HG02588 (cell line): ENCODE measurements at regions not wholly inside any gene's neighbourhood (a gene's known extent, or its start where the extent isn't known, plus 50 kb on each side); places are given as distances from the start of the nearest gene placed in this dataset.

Experiments used
- ATAC-seq: cut with Tn5 transposase; IDR thresholded peaks from one replicate; pipeline ENCODE4 v1.9.1; 2021; ENCODE audit warnings: mild to moderate bottlenecking, moderate library complexity; ENCODE audit not compliant: unreplicated experiment

DNA sequence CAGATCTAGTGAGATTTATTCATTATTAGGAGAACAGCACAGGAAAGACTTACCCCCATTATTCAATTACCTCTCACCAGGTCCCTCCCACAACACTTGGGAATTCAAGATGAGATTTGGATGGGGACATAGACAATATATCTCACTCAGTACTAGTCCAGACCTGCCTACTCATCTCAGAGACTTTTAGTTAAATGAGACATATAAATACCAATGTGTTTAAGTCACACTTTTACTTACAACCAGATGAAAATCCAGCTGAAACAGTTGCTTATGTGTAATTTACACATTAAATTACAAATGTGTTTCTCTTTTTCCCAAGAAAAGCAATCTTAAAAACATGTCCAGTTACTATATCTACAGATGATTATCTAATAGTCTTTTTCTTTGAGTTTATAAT lies 1145.6 kb downstream of the KCNT2 start:
- no peak for ATAC-seq

DNA sequence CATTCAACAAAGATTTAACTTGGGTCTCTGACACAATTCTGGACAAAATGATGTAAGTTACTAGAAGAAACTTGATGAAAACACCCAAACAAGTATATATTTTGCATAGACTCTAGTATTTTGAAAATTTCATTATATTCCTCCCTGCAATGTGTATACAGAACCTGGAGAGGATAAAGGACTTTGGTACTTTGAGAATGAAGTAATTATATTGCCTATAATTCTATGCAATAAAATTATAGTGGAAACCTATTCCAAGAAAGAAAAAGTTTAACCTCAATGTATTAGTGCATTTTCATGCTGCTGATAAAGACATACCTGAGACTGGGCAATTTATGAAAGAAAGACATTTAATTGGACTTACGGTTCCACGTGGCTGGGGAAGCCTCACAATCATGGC lies 1146.1 kb downstream of the KCNT2 start:
- ATAC-seq = no peak

DNA sequence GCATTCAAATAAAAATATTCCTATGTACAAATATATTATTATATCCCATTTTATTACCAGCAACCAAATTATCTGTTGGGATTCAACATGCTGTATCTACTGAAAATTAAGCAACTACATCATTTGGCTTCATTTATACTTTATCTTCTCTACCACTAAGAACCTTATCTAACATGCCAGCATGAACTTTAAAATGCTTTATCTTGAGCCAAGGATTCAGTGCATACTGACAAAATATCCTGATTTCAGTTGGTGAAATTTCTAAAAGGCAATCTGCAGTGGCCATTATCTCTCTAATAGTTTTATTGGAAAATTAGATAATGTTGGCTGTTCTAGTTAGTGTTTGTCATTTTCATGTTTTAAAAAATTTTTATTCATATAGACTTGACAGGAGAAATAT lies 1149.9 kb downstream of the KCNT2 start:
- ATAC-seq = no peak

DNA sequence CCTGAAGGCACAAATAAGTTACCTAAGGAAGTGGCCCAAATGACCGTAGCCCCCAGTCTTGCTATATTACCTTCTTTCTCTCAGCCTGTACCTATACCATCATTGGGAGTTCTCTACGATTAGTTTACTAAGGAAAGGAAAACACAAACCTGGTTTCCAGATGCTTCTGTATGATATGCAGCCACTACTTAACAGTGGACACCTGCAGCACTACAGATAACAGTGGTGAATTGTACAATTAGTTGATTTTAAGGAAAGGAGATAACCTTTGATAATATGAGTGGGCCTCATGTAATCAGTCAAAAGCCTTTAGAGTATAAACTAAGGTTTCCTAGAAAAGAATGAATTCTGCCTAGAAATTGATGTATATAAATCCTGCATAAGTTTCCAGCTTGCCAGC lies 1157.4 kb downstream of the KCNT2 start:
- no peak for ATAC-seq

DNA sequence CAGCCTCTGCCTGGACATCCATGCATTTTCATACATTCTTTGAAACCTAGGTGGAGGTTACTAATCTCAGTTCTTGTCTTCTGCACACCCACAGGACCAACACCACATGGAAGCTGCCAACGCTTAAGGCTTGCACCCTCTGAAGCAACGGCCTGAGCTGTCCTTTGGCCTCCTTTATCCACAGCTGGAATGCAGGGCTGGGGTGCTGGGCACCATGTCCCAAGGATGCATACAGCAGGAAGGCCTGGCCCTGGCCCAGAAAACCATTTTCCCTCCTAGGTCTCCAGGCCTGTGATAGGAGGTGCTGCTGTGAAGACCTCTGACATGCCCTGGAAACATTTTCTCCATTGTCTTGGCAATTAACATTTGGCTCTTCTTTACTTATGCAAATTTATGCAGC lies 1168.6 kb downstream of the KCNT2 start:
- no peak for ATAC-seq

DNA sequence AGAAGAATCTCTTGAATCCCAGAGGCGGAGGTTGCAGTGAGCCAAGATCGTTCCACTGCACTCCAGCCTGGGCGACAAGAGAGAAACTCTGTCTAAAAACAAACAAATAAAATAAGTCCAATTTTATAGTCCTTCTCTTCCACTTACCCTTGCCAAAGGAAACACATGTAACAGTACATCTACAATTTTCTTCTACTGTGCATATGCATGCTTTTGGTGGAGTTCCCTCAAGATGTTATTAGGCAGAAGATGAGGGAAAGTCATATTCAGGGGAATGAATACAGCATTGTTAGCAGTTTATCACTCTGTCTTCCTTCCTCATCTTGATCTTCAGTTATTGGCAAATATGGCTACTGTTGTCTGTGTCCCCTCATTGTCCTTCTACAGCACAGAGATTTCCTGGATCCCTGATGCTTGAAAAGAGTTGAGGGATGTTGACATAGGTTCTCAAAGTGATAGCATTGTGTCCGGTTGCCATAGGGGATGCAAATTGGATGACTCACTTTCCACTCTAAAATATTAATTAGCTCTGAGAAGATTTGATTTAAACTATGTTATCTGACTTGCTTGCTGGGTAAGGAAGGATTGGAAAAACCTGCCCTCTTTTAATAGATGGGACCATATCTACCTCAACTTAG lies 1173.6 kb downstream of the KCNT2 start:
- ATAC-seq = no peak

DNA sequence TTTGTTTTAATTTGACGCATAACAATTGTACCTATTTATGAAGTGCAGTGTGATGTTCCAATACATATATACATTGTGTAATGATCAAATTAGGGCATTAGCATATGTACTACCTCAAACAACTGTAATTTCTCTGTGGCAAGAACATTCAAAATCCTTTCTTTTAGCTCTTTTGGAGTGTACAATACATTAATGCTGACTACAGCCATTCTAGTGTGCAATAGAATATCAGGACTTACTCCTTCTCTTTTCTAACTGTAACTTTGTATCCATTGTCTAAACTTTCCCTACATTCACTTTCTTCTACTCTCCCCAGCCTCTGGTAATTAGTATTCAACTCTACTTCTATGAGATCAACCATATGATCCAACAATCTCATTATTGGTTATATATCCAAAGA lies 1177.4 kb downstream of the KCNT2 start:
- ATAC-seq = no peak

DNA sequence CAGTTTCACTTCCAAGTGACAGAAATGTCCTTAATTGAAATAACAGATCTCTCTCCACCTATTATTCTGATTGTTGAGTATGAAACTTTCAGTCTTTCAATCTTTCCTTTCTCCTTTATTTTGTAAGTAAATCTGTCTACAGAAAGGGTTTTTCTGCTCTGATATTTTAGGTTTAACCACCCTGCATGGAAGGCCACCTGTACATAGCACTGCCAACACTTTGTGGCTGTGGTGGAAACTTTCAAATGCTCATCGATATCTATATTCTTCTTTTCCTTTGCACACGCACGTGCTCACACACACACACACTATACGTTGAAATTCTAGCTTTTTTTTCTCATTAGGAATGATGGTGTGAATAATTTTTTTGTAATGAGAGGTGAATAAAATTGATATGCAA lies 1179.3 kb downstream of the KCNT2 start:
- no peak for ATAC-seq

DNA sequence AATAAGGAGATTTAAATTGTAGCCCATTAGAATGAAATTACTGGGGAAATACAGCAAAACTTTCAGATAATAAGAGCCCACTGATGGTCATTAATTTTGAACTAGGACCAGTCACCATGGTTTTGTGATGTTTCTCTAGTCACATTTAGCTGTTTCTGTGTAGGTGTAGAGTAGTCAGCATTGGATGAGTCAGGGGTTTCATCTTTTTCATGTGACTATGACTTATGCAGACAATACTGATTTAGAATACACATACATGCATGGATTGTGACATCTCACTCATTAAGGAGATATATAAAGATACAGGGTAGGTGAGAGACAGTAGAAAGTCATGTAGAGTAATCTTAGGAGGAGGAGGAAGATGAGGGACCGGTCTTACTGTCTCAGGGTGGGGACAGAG lies 1192.7 kb downstream of the KCNT2 start:
- ATAC-seq = no peak

DNA sequence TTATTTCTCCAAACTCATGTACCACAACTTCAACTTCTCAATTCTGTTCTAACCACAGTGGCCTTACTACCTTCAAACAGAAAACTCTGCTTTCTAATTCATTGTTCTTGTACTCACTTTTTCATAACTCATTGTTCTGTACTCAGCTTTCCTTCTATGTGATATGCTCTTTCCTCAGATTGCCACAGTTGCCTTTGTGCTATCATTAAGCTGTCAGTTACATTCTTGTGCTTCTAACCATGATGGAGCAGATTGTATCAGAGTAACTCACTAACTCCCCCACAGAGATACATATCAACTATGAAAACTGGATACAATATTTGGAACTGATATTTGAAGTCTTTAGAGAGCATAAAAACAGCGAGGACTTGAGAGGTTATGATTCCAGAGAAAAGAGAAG lies 1213.7 kb downstream of the KCNT2 start:
- ATAC-seq = no peak

DNA sequence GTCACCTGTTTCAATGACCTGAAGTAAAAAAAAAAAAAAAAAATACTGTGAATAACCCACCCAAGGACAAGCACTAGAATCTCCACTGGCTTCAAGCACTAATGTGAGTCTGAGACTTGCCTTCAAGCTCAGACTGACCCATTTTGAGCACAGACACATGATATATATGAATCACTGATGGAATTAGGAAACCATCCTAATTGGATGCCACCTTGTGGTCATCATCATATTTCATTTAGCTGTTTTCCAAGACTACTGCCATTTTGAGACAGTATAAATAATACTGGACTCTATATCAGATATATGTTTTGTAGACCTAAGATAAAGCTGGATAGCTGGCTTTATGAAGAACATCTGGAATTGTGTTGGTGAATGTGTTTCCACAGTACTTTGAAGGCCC lies 1232.0 kb downstream of the KCNT2 start:
- ATAC-seq = no peak

DNA sequence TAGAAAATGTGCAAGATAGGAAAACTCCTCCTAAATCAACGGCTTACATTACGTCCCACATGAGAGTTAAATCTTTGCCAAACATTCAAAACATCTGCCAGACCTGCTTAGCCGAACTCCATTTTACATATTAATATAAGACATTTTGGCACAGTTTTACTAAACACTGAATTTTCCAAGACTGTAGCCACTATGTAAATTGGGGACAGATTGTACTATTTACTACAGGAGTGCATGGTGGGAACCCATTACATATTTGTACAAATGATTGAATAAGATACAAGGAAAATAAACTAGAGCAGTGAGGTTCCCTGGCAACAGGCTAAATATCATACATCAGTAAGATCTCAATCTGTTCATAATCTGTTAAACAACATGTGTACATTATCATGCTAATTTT lies 1234.4 kb downstream of the KCNT2 start:
- ATAC-seq = no peak

DNA sequence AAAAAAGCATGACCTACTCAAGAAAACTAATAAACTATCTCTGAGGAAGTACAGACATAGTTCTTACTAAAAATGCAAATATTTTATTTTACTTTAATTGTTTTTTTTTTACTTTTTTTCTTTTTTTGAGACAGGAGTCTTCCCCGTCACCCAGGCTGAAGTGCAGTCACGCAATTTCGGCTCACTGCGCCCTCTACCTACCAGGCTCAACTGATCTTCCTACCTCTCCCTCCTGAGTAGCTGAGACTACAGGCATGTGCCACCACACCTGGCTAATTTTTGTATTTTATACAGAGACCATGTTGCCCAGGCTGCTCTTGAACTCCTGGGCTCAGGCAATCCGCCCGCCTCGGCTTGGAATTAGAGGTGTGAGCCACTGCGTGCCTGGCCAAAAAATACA lies 1263.1 kb downstream of the KCNT2 start:
- ATAC-seq = no peak

DNA sequence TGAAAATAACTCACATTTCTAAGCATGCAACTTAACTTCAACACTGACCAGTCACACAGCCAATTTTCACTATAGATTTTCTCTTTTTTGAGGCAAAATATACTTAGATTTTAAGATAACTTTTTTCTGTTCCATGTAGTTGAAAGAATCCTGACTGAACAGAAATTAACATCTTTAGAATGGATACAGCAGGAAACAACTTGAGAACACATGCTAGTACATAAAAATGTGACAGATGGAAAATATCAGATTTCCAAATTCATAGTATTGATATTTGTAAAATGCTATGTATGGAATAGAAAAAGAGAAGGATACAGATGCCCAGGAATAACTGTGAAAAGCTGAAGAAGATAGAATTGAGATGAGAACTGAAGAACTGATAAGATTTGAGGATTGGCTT lies 1270.6 kb downstream of the KCNT2 start:
- no peak for ATAC-seq

DNA sequence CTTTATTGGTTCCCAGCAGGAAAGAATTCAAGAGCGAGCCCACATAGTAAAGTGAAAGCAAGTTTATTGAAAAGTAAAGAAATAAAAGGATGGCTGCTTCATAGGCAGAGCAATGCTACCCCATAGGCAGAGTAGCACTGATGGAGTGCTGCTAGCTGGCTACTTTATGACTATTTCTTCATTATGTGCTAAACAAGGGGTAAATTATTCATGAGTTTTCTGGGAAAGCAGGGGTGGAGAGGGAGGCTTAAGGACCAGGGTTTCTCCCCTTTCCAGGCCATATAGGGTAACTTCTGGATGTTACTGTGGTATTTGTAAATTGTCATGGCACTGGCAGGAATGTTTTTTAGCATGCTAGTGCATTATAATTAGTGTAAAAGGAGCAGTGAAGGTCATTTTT lies 1271.4 kb downstream of the KCNT2 start:
- ATAC-seq = no peak

DNA sequence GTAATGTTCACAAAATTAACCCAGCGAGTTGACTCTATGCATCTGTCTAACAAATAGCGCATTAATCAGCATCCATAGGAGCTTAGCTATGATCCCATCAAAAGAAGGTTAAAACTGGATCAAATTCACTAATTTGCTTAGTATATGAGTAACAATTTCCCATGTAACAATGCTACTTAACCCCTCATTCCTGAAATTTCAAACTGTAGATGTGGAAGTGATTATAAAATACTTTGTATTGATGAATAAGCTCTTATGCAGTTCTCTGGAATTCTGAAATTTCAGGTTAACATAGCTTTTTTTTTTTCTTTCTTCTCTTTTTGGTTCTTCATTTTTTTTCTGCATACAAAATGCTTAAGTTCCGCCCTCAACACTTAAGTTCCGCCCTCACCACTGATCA lies 1272.7 kb downstream of the KCNT2 start:
- no peak for ATAC-seq

DNA sequence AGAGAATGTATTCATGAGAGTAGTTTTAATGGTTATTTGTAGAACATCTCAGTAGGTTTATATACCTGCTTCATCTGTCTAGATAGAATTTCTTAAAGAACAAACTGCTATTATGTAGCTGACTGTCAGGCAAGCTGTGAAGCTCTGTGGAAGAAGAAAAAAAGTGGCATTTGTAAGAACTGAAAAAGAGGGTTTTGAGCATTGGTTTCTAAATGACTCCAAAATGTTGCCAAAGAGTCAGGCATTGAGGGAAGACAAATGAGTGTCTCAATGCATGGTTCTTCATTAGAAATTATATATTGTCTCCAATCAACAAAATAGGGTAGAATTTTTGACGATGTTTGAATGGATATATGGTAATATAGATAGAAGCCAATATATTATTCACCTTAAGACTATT lies 1276.1 kb downstream of the KCNT2 start:
- no peak for ATAC-seq

DNA sequence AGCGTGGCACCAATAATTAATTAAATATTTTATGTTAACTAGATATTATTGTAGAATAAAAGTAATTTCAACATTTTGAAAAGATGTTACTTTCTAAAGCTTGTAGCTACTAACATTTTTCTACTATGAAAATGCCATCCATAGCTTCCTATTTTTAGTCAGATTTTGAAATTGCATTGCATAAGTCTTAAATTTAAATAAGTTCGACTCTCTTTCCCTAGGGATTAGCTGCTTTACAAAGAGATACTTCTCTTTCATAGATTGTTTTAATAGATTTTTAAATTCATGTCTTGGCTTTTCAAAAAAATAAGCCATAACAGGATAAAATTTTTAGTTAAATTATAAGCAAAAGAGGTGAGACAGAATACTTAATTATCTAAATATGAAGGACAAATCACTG lies 1279.6 kb downstream of the KCNT2 start:
- ATAC-seq = no peak

DNA sequence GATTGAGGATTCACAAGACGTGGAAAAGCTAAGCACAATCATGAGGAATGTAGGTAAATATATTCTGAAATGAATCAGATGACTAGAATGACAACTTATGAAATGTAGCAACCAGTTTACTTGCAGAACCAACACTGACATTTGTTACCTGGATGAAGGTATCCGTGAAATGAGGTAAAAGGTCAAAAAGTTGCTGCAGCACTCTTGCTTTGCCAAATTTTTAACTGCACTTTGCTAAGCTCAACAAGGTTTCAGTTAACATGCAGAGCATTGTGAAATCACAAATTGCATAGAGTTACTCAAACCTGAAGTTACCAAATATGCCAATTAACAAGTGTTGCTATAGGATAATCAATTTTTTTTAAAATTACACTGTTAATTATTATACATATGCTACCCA lies 1280.1 kb downstream of the KCNT2 start:
- no peak for ATAC-seq

DNA sequence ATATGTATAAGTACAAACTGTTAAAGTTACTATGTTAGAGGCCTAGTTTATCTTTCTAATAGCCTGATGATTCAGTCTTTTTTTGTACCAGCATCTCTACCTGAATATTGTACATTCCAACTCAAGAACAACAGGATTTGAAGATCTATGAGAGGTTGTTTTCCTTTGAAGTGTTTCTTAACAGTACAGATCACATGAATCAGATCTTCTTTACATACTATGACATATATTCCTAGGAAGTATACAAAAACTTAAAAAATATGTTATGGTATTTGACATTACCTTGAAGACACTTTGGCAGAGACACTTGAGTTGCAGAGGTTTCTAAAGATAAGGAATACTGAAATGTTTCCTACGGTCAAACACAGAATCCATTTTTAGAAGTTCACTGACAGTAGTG lies 1280.9 kb downstream of the KCNT2 start:
- no peak for ATAC-seq

DNA sequence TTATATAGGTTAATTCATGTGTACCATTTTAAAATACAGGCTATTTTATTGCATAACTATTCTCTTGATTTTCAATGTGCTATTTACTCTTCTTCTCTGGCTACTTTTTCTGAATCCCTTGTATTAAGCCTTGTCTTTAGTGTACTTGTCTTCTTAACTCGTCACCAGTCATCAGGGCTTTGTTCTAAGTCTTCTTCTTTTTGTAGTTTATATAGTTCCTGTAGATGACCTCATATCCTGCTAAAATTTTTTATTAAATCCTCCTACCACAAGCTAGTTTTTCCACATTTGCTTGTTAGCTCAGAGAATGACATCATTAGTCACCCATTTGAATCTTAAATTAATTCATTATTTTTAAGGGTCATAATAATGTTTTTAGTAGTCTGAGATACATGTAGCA lies 1281.9 kb downstream of the KCNT2 start:
- ATAC-seq = no peak

DNA sequence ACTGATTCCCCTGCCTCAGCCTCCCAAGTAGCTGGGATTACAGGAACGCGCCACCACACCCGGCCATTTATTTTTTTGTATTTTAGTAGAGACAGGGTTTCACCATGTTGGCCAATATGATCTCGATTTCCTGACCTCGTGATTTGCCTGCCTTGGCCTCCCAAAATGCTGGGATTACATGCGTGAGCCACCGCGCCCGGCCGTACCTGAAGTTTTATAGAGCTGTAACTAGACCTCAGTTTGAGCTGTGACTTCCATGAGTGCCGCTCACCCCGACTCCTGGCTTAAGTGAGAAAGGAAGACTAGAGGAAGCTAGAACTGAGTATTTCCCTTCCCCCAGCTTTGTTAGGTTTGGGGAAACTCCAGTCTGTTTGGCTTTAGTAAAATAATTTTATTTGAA lies 1283.1 kb downstream of the KCNT2 start:
- ATAC-seq = no peak

DNA sequence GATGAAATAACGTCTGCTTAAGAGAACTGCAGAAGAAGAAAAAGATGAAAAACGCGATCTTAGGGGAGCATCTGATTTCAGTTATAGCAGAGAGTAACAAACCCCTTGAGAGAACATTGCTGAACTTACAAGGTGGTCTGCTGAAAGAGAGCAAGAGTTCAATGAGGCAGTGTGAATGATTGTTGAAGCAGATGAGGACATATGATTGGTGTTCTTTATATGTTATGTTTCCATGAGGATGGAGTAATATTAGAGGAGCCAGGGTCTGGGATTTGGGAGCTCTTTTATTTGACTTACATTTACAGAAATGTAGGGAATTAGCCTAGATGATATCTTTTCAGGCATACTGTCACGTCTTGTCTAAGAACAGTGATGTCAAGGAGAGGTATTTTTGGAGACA lies 1302.0 kb downstream of the KCNT2 start:
- ATAC-seq = no peak

DNA sequence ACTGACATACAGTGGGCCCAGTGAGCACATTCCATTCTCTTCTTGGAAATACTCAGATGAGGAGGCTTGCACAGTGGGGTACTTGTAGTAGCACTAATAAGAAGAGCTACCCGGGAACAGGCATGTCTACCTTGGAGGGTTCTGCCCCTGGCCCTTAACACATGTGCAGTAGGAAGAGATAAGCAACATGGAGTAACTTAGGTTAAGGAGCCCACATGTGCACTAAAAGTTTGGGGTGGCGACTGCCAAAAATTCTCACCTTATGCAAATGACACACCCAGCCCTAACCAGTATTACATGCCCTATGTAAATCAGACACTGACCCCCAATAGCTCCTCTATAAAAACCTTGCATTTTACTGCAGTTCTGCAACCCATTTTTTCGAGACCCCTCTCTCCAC lies 1313.3 kb downstream of the KCNT2 start:
- ATAC-seq = no peak
